ENCODE measurements at regions not wholly inside any gene's neighbourhood (a gene's known extent, or its start where the extent isn't known, plus 50 kb on each side); places are given as distances from the start of the nearest gene placed in this dataset.
A peak's percentile ranks its signal among the peaks of the same experiment; 100 is the strongest.

GRCh38 chr10:50936335-50936734, 50.9 kb upstream of the A1CF start:
- DNase-seq, result no peak

GRCh38 chr10:50937230-50937907, 51.9 kb upstream of the A1CF start:
- peak in 1 of 2 donors; percentile 9 for DNase-seq

GRCh38 chr10:50941629-50942028, 56.2 kb upstream of the A1CF start:
- DNase-seq, result no peak

- no peak for DNase-seq
Observed at GRCh38 chr10:50946991-50947781, 61.8 kb upstream of the A1CF start.

GRCh38 chr10:50951365-50951764, 65.9 kb upstream of the A1CF start:
- DNase-seq, result peak in 1 of 2 donors; percentile 14

GRCh38 chr10:50961297-50961696, 75.9 kb upstream of the A1CF start:
- no peak for DNase-seq

GRCh38 chr10:50963063-50963462, 77.6 kb upstream of the A1CF start:
- no peak for DNase-seq

GRCh38 chr10:50968386-50969091, 83.1 kb upstream of the A1CF start:
- no peak for DNase-seq

GRCh38 chr10:50972591-50972990, 87.2 kb upstream of the A1CF start:
- DNase-seq, result no peak

- no peak for DNase-seq
Observed at GRCh38 chr10:50981385-50981784, 92.9 kb upstream of the PRKG1 start.

GRCh38 chr10:50981904-50982303, 92.4 kb upstream of the PRKG1 start:
- DNase-seq, result no peak

GRCh38 chr10:50982989-50983388, 91.3 kb upstream of the PRKG1 start:
- DNase-seq, result no peak

- DNase-seq, result no peak
Observed at GRCh38 chr10:50987934-50988333, 86.4 kb upstream of the PRKG1 start.

- DNase-seq, result no peak
Observed at GRCh38 chr10:50988792-50989191, 85.5 kb upstream of the PRKG1 start.

- no peak for DNase-seq
Observed at GRCh38 chr10:50990568-50991455, 83.5 kb upstream of the PRKG1 start.

GRCh38 chr10:50991456-50992355, 82.6 kb upstream of the PRKG1 start:
- DNase-seq, result no peak

- no peak for DNase-seq
Observed at GRCh38 chr10:50992356-50992901, 81.9 kb upstream of the PRKG1 start.

GRCh38 chr10:50992972-50993766, 81.1 kb upstream of the PRKG1 start:
- no peak for DNase-seq

GRCh38 chr10:50993771-50994251, 80.5 kb upstream of the PRKG1 start:
- DNase-seq, result no peak

GRCh38 chr10:50997461-50997860, 76.8 kb upstream of the PRKG1 start:
- DNase-seq, result no peak
